BLaER1 (cell line): ENCODE measurements at regions not wholly inside any gene's neighbourhood (a gene's known extent, or its start where the extent isn't known, plus 50 kb on each side); places are given as distances from the start of the nearest gene placed in this dataset.

Experiments
- H3K27ac ChIP-seq: shearing (Covaris generic); formaldehyde crosslinking; 2 replicates; pipeline ENCODE4 v1.8.1; 2022
- H3K27me3 ChIP-seq: shearing (Covaris generic); formaldehyde crosslinking; 2 replicates; pipeline ENCODE4 v1.8.1; 2022
- H3K36me3 ChIP-seq: shearing (Covaris generic); formaldehyde crosslinking; 2 replicates; pipeline ENCODE4 v1.8.1; 2022
- H3K4me1 ChIP-seq: shearing (Covaris generic); formaldehyde crosslinking; 2 replicates; pipeline ENCODE4 v1.8.1; 2022
- H3K4me2 ChIP-seq: shearing (Covaris generic); formaldehyde crosslinking; 2 replicates; pipeline ENCODE4 v1.8.1; 2022
- H3K4me3 ChIP-seq: shearing (Covaris generic); formaldehyde crosslinking; 2 replicates; pipeline ENCODE4 v1.8.1; 2022
- H3K9ac ChIP-seq: shearing (Covaris generic); formaldehyde crosslinking; 2 replicates; pipeline ENCODE4 v1.8.1; 2022
- H3K9me3 ChIP-seq: shearing (Covaris generic); formaldehyde crosslinking; 2 replicates; pipeline ENCODE4 v1.8.1; 2022
- H4K20me1 ChIP-seq: shearing (Covaris generic); formaldehyde crosslinking; 2 replicates; pipeline ENCODE4 v1.8.1; 2022
- Cebpa-rat ChIP-seq: shearing (Covaris generic); IDR thresholded peaks from 2 replicates; pipeline ENCODE4 v1.8.1; 2022

DNA sequence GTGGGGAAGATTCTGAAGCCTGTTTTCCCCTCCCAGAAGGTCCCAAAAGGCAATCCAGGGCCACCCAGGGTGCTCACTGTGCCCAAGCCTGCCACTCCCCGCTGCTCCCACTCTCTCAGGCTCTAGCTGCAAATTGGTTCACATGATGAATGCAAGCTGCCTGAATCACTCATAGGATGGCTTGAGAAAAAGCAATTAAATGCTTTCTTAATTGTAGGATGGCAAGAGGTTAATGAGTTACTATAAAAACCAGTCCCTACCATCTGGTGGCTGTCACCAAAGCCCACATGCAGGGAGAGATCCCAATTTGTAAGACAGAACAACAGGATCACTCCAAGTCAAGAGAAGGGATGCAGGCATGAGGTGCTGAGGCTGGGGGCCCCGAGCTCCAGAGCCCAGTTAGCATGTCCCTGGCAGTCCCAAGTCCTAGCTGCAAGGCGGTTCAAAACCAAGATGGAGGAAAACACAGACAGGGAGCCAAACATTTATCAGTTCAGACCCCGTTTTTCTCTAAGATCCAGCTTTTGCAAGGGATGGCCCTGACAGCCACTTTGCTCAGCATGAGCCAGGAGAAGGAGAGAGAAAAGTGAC is 207.1 kb downstream of the UACA start:
- H3K9ac ChIP-seq = no peak overlapping the region
- H3K4me3 ChIP-seq = no peak overlapping the region

DNA sequence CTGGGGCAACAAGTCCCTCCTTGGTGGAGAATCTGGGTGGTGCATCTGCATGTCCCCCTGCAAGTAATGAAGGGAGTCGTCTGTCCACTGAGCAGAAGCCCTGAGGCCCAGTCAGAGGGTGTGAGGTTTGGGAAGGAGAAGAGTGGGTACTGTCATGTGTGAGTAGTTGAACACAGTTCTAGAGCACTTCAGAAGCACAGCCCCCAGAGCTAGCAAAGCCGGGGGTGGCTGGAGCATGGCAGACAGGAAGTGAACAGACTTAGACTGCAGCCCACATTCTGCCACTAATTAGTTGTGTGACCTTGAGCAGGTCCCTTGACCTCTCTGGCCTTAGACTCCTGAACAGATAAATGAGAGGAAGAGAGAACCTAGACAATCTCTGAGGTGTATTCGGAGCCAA is 207.6 kb downstream of the UACA start:
- peak overlapping the region; percentile 40 for H3K4me2 ChIP-seq
- no peak overlapping the region for H3K9ac ChIP-seq
- no peak overlapping the region for H3K4me3 ChIP-seq
- no peak overlapping the region for H3K27ac ChIP-seq
- H3K9me3 ChIP-seq = no peaks in the 10 kb centered on the region
- H4K20me1 ChIP-seq = no peaks in the 10 kb centered on the region
- H3K36me3 ChIP-seq = no peaks in the 10 kb centered on the region
- no peaks in the 10 kb centered on the region for H3K27me3 ChIP-seq
- no peak for TF ChIP-seq Cebpa-rat
- H3K4me1 ChIP-seq = peaks cover 30% of the 10 kb centered on the region

More for the DNA sequence above, 207.1 kb downstream of the UACA start:
- peak overlapping the region; percentile 40 for H3K4me2 ChIP-seq
- no peaks in the 10 kb centered on the region for H3K9me3 ChIP-seq
- H3K27ac ChIP-seq = no peak overlapping the region
- no peaks in the 10 kb centered on the region for H4K20me1 ChIP-seq
- peaks cover 30% of the 10 kb centered on the region for H3K4me1 ChIP-seq
- H3K27me3 ChIP-seq = no peaks in the 10 kb centered on the region
- TF ChIP-seq Cebpa-rat = no peak
- no peaks in the 10 kb centered on the region for H3K36me3 ChIP-seq

DNA sequence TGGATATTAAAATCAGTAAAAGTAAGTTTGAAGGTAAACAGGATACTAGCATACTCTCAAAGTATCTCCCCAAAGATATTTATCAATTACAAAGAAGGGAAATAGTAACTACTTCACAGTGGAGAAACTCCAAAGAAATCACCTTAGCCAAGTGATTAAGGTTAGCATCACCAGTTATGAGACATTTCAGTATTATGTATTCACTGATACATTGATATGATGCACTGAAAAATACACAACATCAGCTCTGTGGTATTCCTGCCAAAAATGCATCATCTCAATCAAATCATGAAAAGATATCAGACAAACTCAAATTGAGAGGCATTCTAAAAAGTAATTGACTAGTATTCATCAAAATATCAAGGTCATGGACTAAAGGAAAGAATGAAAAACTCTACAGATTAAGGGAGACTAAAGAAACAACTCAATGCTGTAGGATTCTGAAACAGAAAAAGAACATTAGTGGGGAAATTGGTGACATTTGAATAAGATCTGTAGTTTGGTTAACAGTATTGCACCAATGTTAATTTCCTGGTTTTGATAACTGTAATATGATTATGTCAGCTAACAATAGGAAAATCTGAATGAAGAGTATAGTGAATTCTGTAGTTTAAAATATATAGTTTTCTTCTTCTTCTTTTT is 215.4 kb downstream of the UACA start:
- Histone ChIP-seq H3K4me2 (no peak overlapping the region), H3K27ac (no peak overlapping the region), H3K27me3 (no peaks in the 10 kb centered on the region), H3K9me3 (no peaks in the 10 kb centered on the region), H3K4me1 (no peaks in the 10 kb centered on the region), H3K9ac (no peak overlapping the region), H3K36me3 (no peaks in the 10 kb centered on the region), H3K4me3 (no peak overlapping the region), H4K20me1 (no peaks in the 10 kb centered on the region)
- TF ChIP-seq Cebpa-rat = no peak

DNA sequence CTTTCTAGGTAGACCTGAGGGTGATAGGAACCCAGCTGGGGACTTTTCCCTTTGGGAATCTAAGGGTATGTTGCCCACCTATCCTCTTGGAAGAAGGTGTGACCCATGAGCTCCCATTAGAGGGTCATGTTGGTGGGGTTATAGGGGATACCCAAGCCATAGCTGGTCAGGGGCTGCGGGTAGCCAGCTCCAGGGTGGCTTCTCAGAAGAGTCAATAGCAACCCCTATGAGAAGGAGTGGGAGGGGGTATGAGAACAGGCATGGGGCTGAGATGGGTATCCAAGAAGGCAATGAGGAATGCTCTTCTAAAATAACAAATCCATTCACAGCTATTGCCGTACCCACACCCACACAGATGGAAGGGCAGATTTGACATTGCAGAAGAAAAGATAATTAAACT is 217.8 kb downstream of the UACA start:
- H4K20me1 ChIP-seq = no peaks in the 10 kb centered on the region
- no peaks in the 10 kb centered on the region for H3K36me3 ChIP-seq
- H3K9me3 ChIP-seq = no peaks in the 10 kb centered on the region
- H3K27ac ChIP-seq = no peak overlapping the region
- no peaks in the 10 kb centered on the region for H3K4me1 ChIP-seq
- no peak for TF ChIP-seq Cebpa-rat
- H3K4me3 ChIP-seq = no peak overlapping the region
- no peak overlapping the region for H3K9ac ChIP-seq
- no peaks in the 10 kb centered on the region for H3K27me3 ChIP-seq
- no peak overlapping the region for H3K4me2 ChIP-seq

DNA sequence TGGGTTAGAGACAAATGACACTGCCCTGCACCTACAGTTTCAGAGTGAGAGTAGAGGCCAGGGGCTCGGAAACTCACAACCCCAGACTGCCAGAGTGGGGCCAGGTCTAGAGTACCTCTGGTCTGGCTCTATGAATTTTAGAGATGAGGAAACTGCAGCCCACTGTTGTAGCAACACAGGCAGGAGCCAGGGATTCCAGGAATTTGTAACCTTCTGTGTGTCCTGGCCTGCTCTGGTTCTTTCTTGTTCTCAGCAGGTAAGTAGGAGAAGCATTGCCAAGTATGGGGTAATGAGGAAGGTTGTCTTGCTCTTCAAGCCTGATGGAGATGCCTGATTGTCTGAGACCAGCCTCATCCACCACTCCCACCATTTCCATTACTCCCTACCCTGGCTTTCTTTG is 221.8 kb downstream of the UACA start:
- Histone ChIP-seq H3K4me3 (no peak overlapping the region), H3K4me2 (no peak overlapping the region), H4K20me1 (no peaks in the 10 kb centered on the region), H3K27me3 (no peaks in the 10 kb centered on the region), H3K9me3 (no peaks in the 10 kb centered on the region), H3K4me1 (peaks cover 5% of the 10 kb centered on the region), H3K36me3 (no peaks in the 10 kb centered on the region), H3K27ac (no peak overlapping the region), H3K9ac (no peak overlapping the region)
- TF ChIP-seq Cebpa-rat = no peak

DNA sequence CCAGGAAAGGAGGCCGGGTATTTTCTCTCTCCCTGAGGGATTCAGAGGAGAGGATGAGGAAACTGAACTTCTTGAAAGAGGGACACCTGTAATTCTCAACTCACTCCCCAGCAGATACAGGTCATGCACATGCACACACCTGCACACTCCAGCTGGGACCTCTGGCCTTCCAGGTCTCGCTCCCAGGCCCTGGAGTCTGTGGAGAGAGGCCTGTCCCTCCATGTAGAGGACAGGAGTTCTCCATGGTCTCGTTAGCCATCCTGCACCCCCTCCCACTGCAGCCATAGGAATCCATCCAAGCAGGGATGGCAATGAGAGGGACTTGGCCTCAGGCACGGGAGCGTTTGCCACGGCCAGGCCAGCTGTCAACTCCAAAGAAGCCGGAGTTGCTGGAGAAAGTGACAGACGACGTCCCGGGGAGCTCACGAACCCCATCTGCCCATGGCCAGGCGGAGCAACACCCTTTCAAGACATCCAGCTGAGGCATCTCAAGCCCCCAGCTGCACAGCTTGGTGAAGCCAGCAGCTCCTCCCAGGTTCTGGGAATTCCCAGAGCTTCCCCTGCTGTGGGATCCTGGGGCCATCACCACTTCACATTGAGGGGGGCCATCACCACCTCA is 223.3 kb downstream of the UACA start:
- Histone ChIP-seq H3K4me3 (no peak overlapping the region), H3K9me3 (no peaks in the 10 kb centered on the region), H3K27me3 (no peaks in the 10 kb centered on the region), H3K9ac (no peak overlapping the region), H4K20me1 (no peaks in the 10 kb centered on the region), H3K36me3 (no peaks in the 10 kb centered on the region), H3K4me2 (no peak overlapping the region), H3K27ac (no peak overlapping the region), H3K4me1 (peaks cover 20% of the 10 kb centered on the region)
- TF ChIP-seq Cebpa-rat = no peak

DNA sequence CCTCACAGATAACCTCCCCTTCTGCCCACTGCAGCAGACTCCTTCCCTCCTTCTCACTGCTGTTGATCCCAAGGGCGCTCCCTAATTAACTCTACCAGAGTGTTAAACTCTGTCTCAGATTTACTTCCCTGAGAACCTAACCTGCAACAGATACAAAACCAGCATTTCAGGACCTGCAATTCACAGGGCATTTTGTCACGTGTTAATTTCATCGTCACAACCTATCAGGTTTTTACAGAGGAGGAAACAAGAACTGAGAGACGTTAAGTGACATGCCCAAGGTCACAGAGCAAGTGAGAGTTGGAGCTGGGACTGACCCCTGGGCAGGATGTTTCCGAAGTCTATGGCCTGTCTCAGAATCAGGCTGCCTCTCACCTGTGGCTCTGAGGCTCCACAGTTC is 223.9 kb downstream of the UACA start:
- Histone ChIP-seq H3K4me3 (no peak overlapping the region), H4K20me1 (no peaks in the 10 kb centered on the region), H3K9me3 (no peaks in the 10 kb centered on the region), H3K4me2 (no peak overlapping the region), H3K27ac (no peak overlapping the region), H3K27me3 (no peaks in the 10 kb centered on the region), H3K4me1 (peaks cover 26% of the 10 kb centered on the region), H3K36me3 (no peaks in the 10 kb centered on the region), H3K9ac (no peak overlapping the region)
- TF ChIP-seq Cebpa-rat = no peak

DNA sequence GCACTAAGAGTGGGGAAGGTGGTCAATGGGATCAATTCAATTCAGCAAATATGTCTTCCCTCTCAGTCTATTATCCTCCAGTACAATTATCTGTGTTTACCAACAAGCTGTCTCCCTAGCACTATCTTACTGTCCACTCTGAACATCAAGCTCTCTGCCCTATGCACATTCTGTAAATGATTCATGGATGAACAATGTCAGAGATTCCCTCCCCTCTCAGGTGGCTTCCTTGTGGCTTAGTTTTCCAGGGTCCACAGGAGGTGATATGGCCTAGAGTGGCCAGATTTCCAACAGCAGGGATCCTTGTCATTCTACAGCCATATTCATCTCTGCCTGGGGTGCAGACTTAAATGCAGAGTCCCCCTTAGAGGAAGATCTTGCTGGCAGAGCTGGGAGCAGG is 225.1 kb downstream of the UACA start:
- no peaks in the 10 kb centered on the region for H3K36me3 ChIP-seq
- peaks cover 37% of the 10 kb centered on the region for H3K4me1 ChIP-seq
- H3K27me3 ChIP-seq = no peaks in the 10 kb centered on the region
- no peak overlapping the region for H3K27ac ChIP-seq
- H3K9ac ChIP-seq = no peak overlapping the region
- H3K9me3 ChIP-seq = no peaks in the 10 kb centered on the region
- no peak for TF ChIP-seq Cebpa-rat
- no peaks in the 10 kb centered on the region for H4K20me1 ChIP-seq
- no peak overlapping the region for H3K4me2 ChIP-seq
- H3K4me3 ChIP-seq = no peak overlapping the region

DNA sequence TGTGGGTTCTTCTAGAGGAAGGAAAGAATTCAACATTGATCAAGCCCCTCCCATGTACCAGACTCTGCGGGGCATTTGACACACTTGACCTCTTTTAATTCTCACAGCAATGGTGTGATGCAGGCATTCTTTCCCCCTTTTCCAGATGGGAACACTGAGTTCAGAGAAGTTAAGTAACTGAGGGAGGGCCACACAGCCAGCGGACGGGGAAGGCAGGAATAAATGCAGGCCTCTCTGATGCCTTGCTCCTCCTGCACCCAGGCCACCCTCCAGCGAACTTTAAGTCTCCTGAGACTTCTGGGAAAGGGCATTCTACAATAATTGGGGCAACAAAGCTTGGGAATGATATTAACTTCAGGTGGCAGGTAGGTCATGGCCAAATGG is 227.4 kb downstream of the UACA start:
- Histone ChIP-seq H3K9ac (no peak overlapping the region), H3K9me3 (no peaks in the 10 kb centered on the region), H3K4me2 (peak overlapping the region; percentile 76), H4K20me1 (no peaks in the 10 kb centered on the region), H3K4me1 (peaks cover 44% of the 10 kb centered on the region), H3K36me3 (no peaks in the 10 kb centered on the region), H3K4me3 (0 out of 2 replicates have a peak overlapping the region, but pooled peaks have one; percentile 32), H3K27ac (no peak overlapping the region), H3K27me3 (no peaks in the 10 kb centered on the region)
- TF ChIP-seq Cebpa-rat = no peak
